OCI-LY1 (cell line): ENCODE measurements at regions not wholly inside any gene's neighbourhood (a gene's known extent, or its start where the extent isn't known, plus 50 kb on each side); places are given as distances from the start of the nearest gene placed in this dataset.

Experiments used
- EZH2 ChIP-seq: fragments of 200-600 bp; sonication (generic), shearing (Covaris generic); IDR thresholded peaks from 2 replicates; pipeline ENCODE4 v1.8.0; 2017; ENCODE audit warnings: borderline replicate concordance, mixed run types, mild to moderate bottlenecking, antibody characterized with exemption, low read length, moderate library complexity, mixed read lengths
- TF ChIP-seq, protein P1 (sequence below): fragments of 200-600 bp; sonication (generic), shearing (Covaris generic); IDR thresholded peaks from 2 replicates; pipeline ENCODE4 v1.5.1; 2017; ENCODE audit warnings: mild to moderate bottlenecking, antibody characterized with exemption, low read length, moderate library complexity, mixed read lengths

DNA sequence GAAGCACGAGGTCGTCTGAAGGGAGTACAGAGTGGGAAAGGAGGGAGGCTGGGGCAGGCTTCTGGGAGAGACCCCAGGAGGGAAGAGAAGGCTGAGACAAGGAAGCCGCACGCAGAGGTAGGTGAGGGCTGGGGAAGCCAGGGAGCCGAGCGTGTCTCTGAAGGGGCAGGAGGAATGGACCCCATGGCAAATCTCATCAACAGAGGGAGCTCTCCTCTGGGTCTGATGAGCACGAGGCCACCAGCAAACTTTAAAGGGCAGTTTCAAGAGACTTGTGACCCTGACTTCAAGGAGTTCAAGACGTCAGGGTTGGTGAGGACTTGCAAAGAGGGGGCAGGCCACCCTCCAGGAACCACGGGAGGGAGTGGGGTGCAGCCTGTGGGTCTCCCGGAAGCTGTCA lies 326.2 kb upstream of the IRX2 start:
- TF ChIP-seq, protein P1, sequence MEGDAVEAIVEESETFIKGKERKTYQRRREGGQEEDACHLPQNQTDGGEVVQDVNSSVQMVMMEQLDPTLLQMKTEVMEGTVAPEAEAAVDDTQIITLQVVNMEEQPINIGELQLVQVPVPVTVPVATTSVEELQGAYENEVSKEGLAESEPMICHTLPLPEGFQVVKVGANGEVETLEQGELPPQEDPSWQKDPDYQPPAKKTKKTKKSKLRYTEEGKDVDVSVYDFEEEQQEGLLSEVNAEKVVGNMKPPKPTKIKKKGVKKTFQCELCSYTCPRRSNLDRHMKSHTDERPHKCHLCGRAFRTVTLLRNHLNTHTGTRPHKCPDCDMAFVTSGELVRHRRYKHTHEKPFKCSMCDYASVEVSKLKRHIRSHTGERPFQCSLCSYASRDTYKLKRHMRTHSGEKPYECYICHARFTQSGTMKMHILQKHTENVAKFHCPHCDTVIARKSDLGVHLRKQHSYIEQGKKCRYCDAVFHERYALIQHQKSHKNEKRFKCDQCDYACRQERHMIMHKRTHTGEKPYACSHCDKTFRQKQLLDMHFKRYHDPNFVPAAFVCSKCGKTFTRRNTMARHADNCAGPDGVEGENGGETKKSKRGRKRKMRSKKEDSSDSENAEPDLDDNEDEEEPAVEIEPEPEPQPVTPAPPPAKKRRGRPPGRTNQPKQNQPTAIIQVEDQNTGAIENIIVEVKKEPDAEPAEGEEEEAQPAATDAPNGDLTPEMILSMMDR: no peak
- no peak for TF ChIP-seq EZH2
